Left cardiac atrium (tissue), 4 donors: ENCODE measurements at regions not wholly inside any gene's neighbourhood (a gene's known extent, or its start where the extent isn't known, plus 50 kb on each side); places are given as distances from the start of the nearest gene placed in this dataset.

ENCODE experiments used
- ATAC-seq, 2 donors: fragments of 200-7000 bp; cut with Tn5 transposase; one replicate each; pipeline ENCODE4 v1.9.1; 2020; ENCODE audit warnings: mild to moderate bottlenecking in 2 of 2, moderate library complexity in 2 of 2
- DNase-seq: peaks from one replicate; pipeline ENCODE4 v3.0.0-alpha.2; 2020
- intact Hi-C, 2 donors: fragments of 100-400 bp; cut with DNase I; formaldehyde crosslinking; loops; one replicate each; pipeline versions ENCODE4 v1.14.1 to v1.15.1; 2022 to 2023
- donor health status: DM: no; HTN: yes; CAD: no.
- donor health status: DM: no; HTN: yes; CAD: no; lungs with severe emphysema.
- donor health status: DM: yes; HTN: yes; CAD: no.
- donor health status: Dilated cardiomyopathy.

GRCh38 chr7:97573065-97573464, 158.8 kb upstream of the TAC1 start:
- intact Hi-C loops: no loop called here
- no peak for DNase-seq
- ATAC-seq: no peak

- intact Hi-C loops: no loop called here
- ATAC-seq: no peak
- no peak for DNase-seq
These were observed 155.8 kb upstream of the TAC1 start for GRCh38 chr7:97576043-97576442.

GRCh38 chr7:97578225-97578624, 153.7 kb upstream of the TAC1 start:
- ATAC-seq (no peak), DNase-seq (no peak)
- intact Hi-C loops: no loop called here

GRCh38 chr7:97580205-97580604, 151.7 kb upstream of the TAC1 start:
- ATAC-seq (no peak), DNase-seq (no peak)
- intact Hi-C loops: no loop called here

GRCh38 chr7:97595439-97595838, 136.4 kb upstream of the TAC1 start:
- ATAC-seq: no peak
- intact Hi-C loops: no loop called here
- no peak for DNase-seq

- ATAC-seq: no peak
- no peak for DNase-seq
- intact Hi-C loops: no loop called here
These were observed 129.9 kb upstream of the TAC1 start for GRCh38 chr7:97601931-97602457.

- DNase-seq (no peak), ATAC-seq (no peak)
- intact Hi-C loops: no loop called here
These were observed 111.4 kb upstream of the TAC1 start for GRCh38 chr7:97620495-97620894.

GRCh38 chr7:97623333-97623732, 108.6 kb upstream of the TAC1 start:
- intact Hi-C loops: no loop called here
- DNase-seq (no peak), ATAC-seq (no peak)

- intact Hi-C loops: no loop called here
- ATAC-seq (no peak), DNase-seq (no peak)
These were observed 101.8 kb upstream of the TAC1 start for GRCh38 chr7:97630116-97630515.

- no peak for ATAC-seq
- intact Hi-C loops: no loop called here
- DNase-seq: no peak
These were observed 96.3 kb upstream of the TAC1 start for GRCh38 chr7:97635622-97636021.

- intact Hi-C loops: no loop called here
- DNase-seq (no peak), ATAC-seq (no peak)
These were observed 92.8 kb upstream of the TAC1 start for GRCh38 chr7:97639036-97639435.

GRCh38 chr7:97659363-97660045, 72.4 kb upstream of the TAC1 start:
- ATAC-seq (no peak), DNase-seq (no peak)
- intact Hi-C loops: no loop called here

GRCh38 chr7:97667359-97667758, 64.5 kb upstream of the TAC1 start:
- DNase-seq: no peak
- intact Hi-C loops: no loop called here
- ATAC-seq: no peak

GRCh38 chr7:97671571-97671970, 60.3 kb upstream of the TAC1 start:
- intact Hi-C loops: no loop called here
- ATAC-seq (no peak), DNase-seq (no peak)

- ATAC-seq: no peak
- no peak for DNase-seq
- intact Hi-C loops: no loop called here
These were observed 51.3 kb upstream of the TAC1 start for GRCh38 chr7:97680622-97681021.
